ENCODE measurements at regions not wholly inside any gene's neighbourhood (a gene's known extent, or its start where the extent isn't known, plus 50 kb on each side); places are given as distances from the start of the nearest gene placed in this dataset.

- H4K20me1 ChIP-seq (ENCODE audit: control insufficient read depth, extremely low read depth, insufficient read depth, low read length), result no peaks in the 10 kb centered on the region
Observed at GRCh38 chr4:136634121-136634520, 898.2 kb downstream of the PCDH18 start.

GRCh38 chr4:136599890-136600289, 932.4 kb downstream of the PCDH18 start:
- no peak for TF ChIP-seq CTCF (conservative IDR thresholded peaks at IDR 0.05 in 1 of 2, IDR thresholded peaks at IDR 0.05 in 1 of 2; ENCODE audit: low read depth in 1 of 2, low read length in 2 of 2)
- no peak for TF ChIP-seq EZH2 (IDR thresholded peaks at IDR 0.05; ENCODE audit: low read length, missing control alignments)
- H4K20me1 ChIP-seq (ENCODE audit: control insufficient read depth, extremely low read depth, insufficient read depth, low read length), result no peaks in the 10 kb centered on the region
- no peak overlapping the region for H3K4me3 ChIP-seq (replicated peaks in 1 of 4; ENCODE audit: control extremely low read depth in 1 of 4, insufficient read depth in 1 of 4, low read depth in 3 of 4, low read length in 4 of 4)
- H3K79me2 ChIP-seq (ENCODE audit: control insufficient read depth, insufficient read depth, low read length), result no peaks in the 10 kb centered on the region
- H3K36me3 ChIP-seq (ENCODE audit: control insufficient read depth, insufficient read depth, low read length), result no peaks in the 10 kb centered on the region
- no peaks in the 10 kb centered on the region for H3K4me1 ChIP-seq (ENCODE audit: control insufficient read depth, extremely low read depth, insufficient read depth, low read length)
- no peak for DNase-seq (ENCODE audit: low read depth in 2 of 2)
- no peaks in the 10 kb centered on the region for H3K27me3 ChIP-seq (ENCODE audit: control insufficient read depth, insufficient read depth, low read length)
- H3K27ac ChIP-seq (ENCODE audit: insufficient read depth, low read length), result no peak overlapping the region
- no peak overlapping the region for H3K4me2 ChIP-seq (ENCODE audit: extremely low read depth, insufficient read depth, low read length)
- no peaks in the 10 kb centered on the region for H3K9me3 ChIP-seq (ENCODE audit: control insufficient read depth, insufficient read depth, low read depth, low read length)
- H3K9ac ChIP-seq (ENCODE audit: insufficient read depth, low read length), result no peak overlapping the region
- H2AFZ ChIP-seq (ENCODE audit: low read length), result no peak overlapping the region

More at GRCh38 chr4:136634121-136634520, 898.2 kb downstream of the PCDH18 start:
- Histone ChIP-seq H3K27me3 (ENCODE audit: control insufficient read depth, insufficient read depth, low read length) (no peaks in the 10 kb centered on the region), H3K36me3 (ENCODE audit: control insufficient read depth, insufficient read depth, low read length) (no peaks in the 10 kb centered on the region), H3K79me2 (ENCODE audit: control insufficient read depth, insufficient read depth, low read length) (no peaks in the 10 kb centered on the region), H3K27ac (ENCODE audit: insufficient read depth, low read length) (no peak overlapping the region), H2AFZ (ENCODE audit: low read length) (no peak overlapping the region), H3K4me2 (ENCODE audit: extremely low read depth, insufficient read depth, low read length) (no peak overlapping the region), H3K4me1 (ENCODE audit: control insufficient read depth, extremely low read depth, insufficient read depth, low read length) (no peaks in the 10 kb centered on the region), H3K9me3 (ENCODE audit: control insufficient read depth, insufficient read depth, low read depth, low read length) (no peaks in the 10 kb centered on the region), H3K9ac (ENCODE audit: insufficient read depth, low read length) (no peak overlapping the region), H3K4me3 (replicated peaks in 1 of 4; ENCODE audit: control extremely low read depth in 1 of 4, insufficient read depth in 1 of 4, low read depth in 3 of 4, low read length in 4 of 4) (no peak overlapping the region)
- TF ChIP-seq EZH2 (IDR thresholded peaks at IDR 0.05; ENCODE audit: low read length, missing control alignments) (no peak), CTCF (conservative IDR thresholded peaks at IDR 0.05 in 1 of 2, IDR thresholded peaks at IDR 0.05 in 1 of 2; ENCODE audit: low read depth in 1 of 2, low read length in 2 of 2) (no peak)
- no peak for DNase-seq (ENCODE audit: low read depth in 2 of 2)

- Histone ChIP-seq H3K4me3 (replicated peaks in 1 of 4; ENCODE audit: control extremely low read depth in 1 of 4, insufficient read depth in 1 of 4, low read depth in 3 of 4, low read length in 4 of 4) (no peak overlapping the region), H3K27me3 (ENCODE audit: control insufficient read depth, insufficient read depth, low read length) (no peaks in the 10 kb centered on the region), H3K4me1 (ENCODE audit: control insufficient read depth, extremely low read depth, insufficient read depth, low read length) (no peaks in the 10 kb centered on the region), H2AFZ (ENCODE audit: low read length) (no peak overlapping the region), H3K36me3 (ENCODE audit: control insufficient read depth, insufficient read depth, low read length) (no peaks in the 10 kb centered on the region), H3K27ac (ENCODE audit: insufficient read depth, low read length) (no peak overlapping the region), H3K9me3 (ENCODE audit: control insufficient read depth, insufficient read depth, low read depth, low read length) (no peaks in the 10 kb centered on the region), H3K9ac (ENCODE audit: insufficient read depth, low read length) (no peak overlapping the region), H3K79me2 (ENCODE audit: control insufficient read depth, insufficient read depth, low read length) (no peaks in the 10 kb centered on the region), H4K20me1 (ENCODE audit: control insufficient read depth, extremely low read depth, insufficient read depth, low read length) (no peaks in the 10 kb centered on the region), H3K4me2 (ENCODE audit: extremely low read depth, insufficient read depth, low read length) (no peak overlapping the region)
- DNase-seq (ENCODE audit: low read depth in 2 of 2), result no peak
- TF ChIP-seq EZH2 (IDR thresholded peaks at IDR 0.05; ENCODE audit: low read length, missing control alignments), result no peak
- TF ChIP-seq CTCF (conservative IDR thresholded peaks at IDR 0.05 in 1 of 2, IDR thresholded peaks at IDR 0.05 in 1 of 2; ENCODE audit: low read depth in 1 of 2, low read length in 2 of 2), result no peak
Observed at GRCh38 chr4:136590440-136590839, 941.9 kb downstream of the PCDH18 start.

Data from fibroblast of lung (primary cell).